Upper lobe of left lung (tissue), 4 donors: ENCODE measurements at regions not wholly inside any gene's neighbourhood (a gene's known extent, or its start where the extent isn't known, plus 50 kb on each side); places are given as distances from the start of the nearest gene placed in this dataset.

Experiments
- POLR2A ChIP-seq, 4 donors: fragments of 450-650 bp; IDR thresholded peaks; one replicate each; pipeline ENCODE4 v1.5.1; 2016 to 2017; ENCODE audit warnings: antibody characterized with exemption in 4 of 4, mild to moderate bottlenecking in 2 of 4
- TF ChIP-seq, protein P1 (sequence below), 6 experiments: fragments of 450-650 bp in 4 of 6; fragments of 200-600 bp in 2 of 6; sonication (generic) in 2 of 6; IDR thresholded peaks; one replicate each; pipeline ENCODE4 v1.5.1; 2016 to 2019; ENCODE audit warnings: antibody characterized with exemption in 6 of 6

DNA sequence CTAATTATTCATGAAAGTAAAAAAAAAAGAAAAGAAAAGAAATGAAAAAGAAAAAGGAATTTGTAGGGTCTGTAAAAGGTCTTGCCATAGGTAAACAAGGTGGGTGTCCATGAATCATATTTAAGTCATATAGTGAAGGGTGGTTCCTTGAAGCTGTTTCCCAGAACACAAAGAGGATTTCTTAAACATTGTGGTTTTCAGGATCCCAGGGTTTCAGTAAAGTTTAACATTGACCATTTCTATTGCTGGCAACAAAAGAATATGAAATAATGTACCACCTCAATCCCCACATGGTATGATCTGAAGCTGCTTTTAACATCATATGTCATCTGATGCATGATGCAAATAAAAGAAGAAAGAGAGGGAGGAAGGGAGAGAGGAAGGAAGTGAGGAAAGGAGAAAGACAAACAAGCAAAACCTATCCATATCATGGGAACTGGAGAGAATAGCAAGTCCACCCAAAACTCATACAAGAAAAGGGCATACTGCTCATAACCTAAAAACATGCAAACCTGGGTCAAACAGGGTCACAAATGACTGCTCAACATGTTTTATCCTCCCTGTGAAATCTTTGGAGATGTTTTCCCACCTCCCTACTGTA lies 663.5 kb downstream of the SORCS1 start:
- TF ChIP-seq POLR2A (IDR thresholded peaks at IDR 0.05), result no peak
- TF ChIP-seq, protein P1, sequence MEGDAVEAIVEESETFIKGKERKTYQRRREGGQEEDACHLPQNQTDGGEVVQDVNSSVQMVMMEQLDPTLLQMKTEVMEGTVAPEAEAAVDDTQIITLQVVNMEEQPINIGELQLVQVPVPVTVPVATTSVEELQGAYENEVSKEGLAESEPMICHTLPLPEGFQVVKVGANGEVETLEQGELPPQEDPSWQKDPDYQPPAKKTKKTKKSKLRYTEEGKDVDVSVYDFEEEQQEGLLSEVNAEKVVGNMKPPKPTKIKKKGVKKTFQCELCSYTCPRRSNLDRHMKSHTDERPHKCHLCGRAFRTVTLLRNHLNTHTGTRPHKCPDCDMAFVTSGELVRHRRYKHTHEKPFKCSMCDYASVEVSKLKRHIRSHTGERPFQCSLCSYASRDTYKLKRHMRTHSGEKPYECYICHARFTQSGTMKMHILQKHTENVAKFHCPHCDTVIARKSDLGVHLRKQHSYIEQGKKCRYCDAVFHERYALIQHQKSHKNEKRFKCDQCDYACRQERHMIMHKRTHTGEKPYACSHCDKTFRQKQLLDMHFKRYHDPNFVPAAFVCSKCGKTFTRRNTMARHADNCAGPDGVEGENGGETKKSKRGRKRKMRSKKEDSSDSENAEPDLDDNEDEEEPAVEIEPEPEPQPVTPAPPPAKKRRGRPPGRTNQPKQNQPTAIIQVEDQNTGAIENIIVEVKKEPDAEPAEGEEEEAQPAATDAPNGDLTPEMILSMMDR (IDR thresholded peaks at IDR 0.05), result no peak
